AG09309 (cell line): ENCODE measurements at regions not wholly inside any gene's neighbourhood (a gene's known extent, or its start where the extent isn't known, plus 50 kb on each side); places are given as distances from the start of the nearest gene placed in this dataset.

ENCODE experiments used
- DNase-seq: peaks from one replicate; pipeline ENCODE4 v3.0.0-alpha.2; 2010; ENCODE audit warnings: low read depth
- H3K4me3 ChIP-seq: 2 replicates; pipeline ENCODE4 v1.5.1; 2011; ENCODE audit warnings: mild to moderate bottlenecking, low read depth, low read length, moderate library complexity; ENCODE audit not compliant: control insufficient read depth
- CTCF ChIP-seq: IDR thresholded peaks from 2 replicates; pipeline ENCODE4 v1.5.1; 2011; ENCODE audit warnings: mild to moderate bottlenecking, low read depth, low read length, inconsistent platforms; ENCODE audit not compliant: insufficient read depth, control insufficient read depth; ENCODE audit errors: missing control alignments

- DNase-seq, result no peak
- TF ChIP-seq CTCF, result no peak
Observed at GRCh38 chr21:31570824-31571566, 88.5 kb upstream of the SOD1 start.

GRCh38 chr21:31566611-31567010, 92.9 kb upstream of the SOD1 start:
- TF ChIP-seq CTCF, result no peak
- no peak for DNase-seq
- H3K4me3 ChIP-seq, result no peak overlapping the region

More at GRCh38 chr21:31570824-31571566, 88.5 kb upstream of the SOD1 start:
- no peak overlapping the region for H3K4me3 ChIP-seq

- H3K4me3 ChIP-seq, result no peak overlapping the region
- no peak for TF ChIP-seq CTCF
- no peak for DNase-seq
Observed at GRCh38 chr21:31566064-31566463, 93.4 kb upstream of the SOD1 start.

GRCh38 chr21:31564439-31564838, 95.1 kb upstream of the SOD1 start:
- H3K4me3 ChIP-seq, result no peak overlapping the region
- TF ChIP-seq CTCF, result no peak
- no peak for DNase-seq

GRCh38 chr21:31560479-31560878, 99.0 kb upstream of the SOD1 start:
- DNase-seq, result no peak
- no peak overlapping the region for H3K4me3 ChIP-seq
- no peak for TF ChIP-seq CTCF

GRCh38 chr21:31559368-31560119, 99.9 kb upstream of the SOD1 start:
- DNase-seq, result peak; percentile 62
- H3K4me3 ChIP-seq, result peak overlapping the region; percentile 31
- no peak for TF ChIP-seq CTCF

- no peak for TF ChIP-seq CTCF
- peak overlapping the region; percentile 31 for H3K4me3 ChIP-seq
- DNase-seq, result peak; percentile 33
Observed at GRCh38 chr21:31558962-31559367, 100.5 kb upstream of the SOD1 start.
